ENCODE measurements at regions not wholly inside any gene's neighbourhood (a gene's known extent, or its start where the extent isn't known, plus 50 kb on each side); places are given as distances from the start of the nearest gene placed in this dataset.

DNA sequence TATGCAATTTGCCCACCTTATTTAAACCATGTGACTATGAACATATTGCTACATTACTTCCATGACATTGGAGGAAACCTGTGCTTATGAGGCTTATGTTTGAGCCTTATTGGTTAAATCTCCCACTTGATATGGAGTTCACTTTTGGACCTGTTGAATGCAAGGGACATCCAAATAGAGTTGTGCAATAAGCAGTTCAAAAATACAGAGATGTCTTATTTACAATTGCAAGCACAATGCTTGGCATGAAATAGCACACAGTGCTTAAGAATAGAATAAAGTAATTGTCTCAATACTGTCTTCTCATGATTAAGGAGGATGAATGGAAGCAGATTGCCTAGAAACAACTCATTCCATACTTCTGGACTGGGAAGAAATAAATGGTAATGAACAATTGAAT, 793.5 kb downstream of the METTL4 start:
- ChIA-PET CTCF (no interaction called here), POLR2A (no interaction called here)
- no peaks in the 10 kb centered on the region for H3K9me2 ChIP-seq
- no peaks in the 10 kb centered on the region for H3K9me3 ChIP-seq
- no peak overlapping the region for H3K9ac ChIP-seq
- H4K20me1 ChIP-seq (ENCODE audit: insufficient read depth): no peaks in the 10 kb centered on the region
- H3F3A ChIP-seq (replicated peaks; ENCODE audit: insufficient read depth): no peaks in the 10 kb centered on the region
- no peak overlapping the region for H3K27ac ChIP-seq (ENCODE audit: low read depth in 2 of 2, low read length in 1 of 2)
- H3K4me3 ChIP-seq (ENCODE audit: low read depth in 2 of 2, low read length in 1 of 2): no peak overlapping the region
- DNase-seq: no peak
- no peaks in the 10 kb centered on the region for H3K79me2 ChIP-seq (ENCODE audit: insufficient read depth)
- no peak overlapping the region for H2AFZ ChIP-seq (ENCODE audit: low read depth)
- H3K4me1 ChIP-seq (ENCODE audit: control insufficient read depth in 1 of 2, insufficient read depth in 2 of 2, low read depth in 1 of 2, low read length in 1 of 2): no peaks in the 10 kb centered on the region
- no peak overlapping the region for H3K4me2 ChIP-seq
- no peaks in the 10 kb centered on the region for H3K36me3 ChIP-seq (replicated peaks in 1 of 2; ENCODE audit: control insufficient read depth in 1 of 2, insufficient read depth in 2 of 2, low read length in 1 of 2)
- TF ChIP-seq FOXM1 (IDR thresholded peaks at IDR 0.05; ENCODE audit: low read depth) (no peak), RFX5 (IDR thresholded peaks at IDR 0.05; ENCODE audit: low read length) (no peak), SMC3 (IDR thresholded peaks at IDR 0.05; ENCODE audit: low read depth, low read length) (no peak), GATA2 (CRISPR knock-in tag; IDR thresholded peaks at IDR 0.05) (no peak), ELF1 (IDR thresholded peaks at IDR 0.05) (no peak), GABPA (IDR thresholded peaks at IDR 0.05; ENCODE audit: low read depth) (no peak), NRF1 (IDR thresholded peaks at IDR 0.05; ENCODE audit: low read depth, low read length) (no peak), CHD2 (IDR thresholded peaks at IDR 0.05; ENCODE audit: low read length, partially characterized antibody) (no peak), TCF12 (IDR thresholded peaks at IDR 0.05) (no peak), NFIC (IDR thresholded peaks at IDR 0.05; ENCODE audit: borderline replicate concordance) (no peak), SIN3A (IDR thresholded peaks at IDR 0.05; ENCODE audit: borderline replicate concordance, low read depth, low read length) (no peak), FOSL2 (IDR thresholded peaks at IDR 0.05; ENCODE audit: borderline replicate concordance, low read depth) (no peak), POLR2AphosphoS5 (IDR thresholded peaks at IDR 0.05; ENCODE audit: low read depth, low read length) (no peak), TEAD4 (IDR thresholded peaks at IDR 0.05; ENCODE audit: borderline replicate concordance, insufficient read depth) (no peak), YY1 (IDR thresholded peaks at IDR 0.05; ENCODE audit: low read depth) (no peak)
- TF ChIP-seq, protein P1, sequence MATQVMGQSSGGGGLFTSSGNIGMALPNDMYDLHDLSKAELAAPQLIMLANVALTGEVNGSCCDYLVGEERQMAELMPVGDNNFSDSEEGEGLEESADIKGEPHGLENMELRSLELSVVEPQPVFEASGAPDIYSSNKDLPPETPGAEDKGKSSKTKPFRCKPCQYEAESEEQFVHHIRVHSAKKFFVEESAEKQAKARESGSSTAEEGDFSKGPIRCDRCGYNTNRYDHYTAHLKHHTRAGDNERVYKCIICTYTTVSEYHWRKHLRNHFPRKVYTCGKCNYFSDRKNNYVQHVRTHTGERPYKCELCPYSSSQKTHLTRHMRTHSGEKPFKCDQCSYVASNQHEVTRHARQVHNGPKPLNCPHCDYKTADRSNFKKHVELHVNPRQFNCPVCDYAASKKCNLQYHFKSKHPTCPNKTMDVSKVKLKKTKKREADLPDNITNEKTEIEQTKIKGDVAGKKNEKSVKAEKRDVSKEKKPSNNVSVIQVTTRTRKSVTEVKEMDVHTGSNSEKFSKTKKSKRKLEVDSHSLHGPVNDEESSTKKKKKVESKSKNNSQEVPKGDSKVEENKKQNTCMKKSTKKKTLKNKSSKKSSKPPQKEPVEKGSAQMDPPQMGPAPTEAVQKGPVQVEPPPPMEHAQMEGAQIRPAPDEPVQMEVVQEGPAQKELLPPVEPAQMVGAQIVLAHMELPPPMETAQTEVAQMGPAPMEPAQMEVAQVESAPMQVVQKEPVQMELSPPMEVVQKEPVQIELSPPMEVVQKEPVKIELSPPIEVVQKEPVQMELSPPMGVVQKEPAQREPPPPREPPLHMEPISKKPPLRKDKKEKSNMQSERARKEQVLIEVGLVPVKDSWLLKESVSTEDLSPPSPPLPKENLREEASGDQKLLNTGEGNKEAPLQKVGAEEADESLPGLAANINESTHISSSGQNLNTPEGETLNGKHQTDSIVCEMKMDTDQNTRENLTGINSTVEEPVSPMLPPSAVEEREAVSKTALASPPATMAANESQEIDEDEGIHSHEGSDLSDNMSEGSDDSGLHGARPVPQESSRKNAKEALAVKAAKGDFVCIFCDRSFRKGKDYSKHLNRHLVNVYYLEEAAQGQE (IDR thresholded peaks at IDR 0.05; ENCODE audit: low read depth, low read length): no peak
- TF ChIP-seq, protein P2, sequence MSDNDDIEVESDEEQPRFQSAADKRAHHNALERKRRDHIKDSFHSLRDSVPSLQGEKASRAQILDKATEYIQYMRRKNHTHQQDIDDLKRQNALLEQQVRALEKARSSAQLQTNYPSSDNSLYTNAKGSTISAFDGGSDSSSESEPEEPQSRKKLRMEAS (IDR thresholded peaks at IDR 0.05; ENCODE audit: low read depth): no peak
- TF ChIP-seq, protein P3, sequence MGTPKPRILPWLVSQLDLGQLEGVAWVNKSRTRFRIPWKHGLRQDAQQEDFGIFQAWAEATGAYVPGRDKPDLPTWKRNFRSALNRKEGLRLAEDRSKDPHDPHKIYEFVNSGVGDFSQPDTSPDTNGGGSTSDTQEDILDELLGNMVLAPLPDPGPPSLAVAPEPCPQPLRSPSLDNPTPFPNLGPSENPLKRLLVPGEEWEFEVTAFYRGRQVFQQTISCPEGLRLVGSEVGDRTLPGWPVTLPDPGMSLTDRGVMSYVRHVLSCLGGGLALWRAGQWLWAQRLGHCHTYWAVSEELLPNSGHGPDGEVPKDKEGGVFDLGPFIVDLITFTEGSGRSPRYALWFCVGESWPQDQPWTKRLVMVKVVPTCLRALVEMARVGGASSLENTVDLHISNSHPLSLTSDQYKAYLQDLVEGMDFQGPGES (IDR thresholded peaks at IDR 0.05; ENCODE audit: low read depth, low read length): no peak
- no peaks in the 10 kb centered on the region; the same call in 1 of the 2 replicates for H3K27me3 ChIP-seq (ENCODE audit: insufficient read depth)

Data from SK-N-SH (cell line).